ENCODE measurements at regions not wholly inside any gene's neighbourhood (a gene's known extent, or its start where the extent isn't known, plus 50 kb on each side); places are given as distances from the start of the nearest gene placed in this dataset.
"Not testable (repeated sequence)": the region's sequence is repeated elsewhere in the genome, so short reads cannot be mapped to it uniquely, and the experiment has no call there.

DNA sequence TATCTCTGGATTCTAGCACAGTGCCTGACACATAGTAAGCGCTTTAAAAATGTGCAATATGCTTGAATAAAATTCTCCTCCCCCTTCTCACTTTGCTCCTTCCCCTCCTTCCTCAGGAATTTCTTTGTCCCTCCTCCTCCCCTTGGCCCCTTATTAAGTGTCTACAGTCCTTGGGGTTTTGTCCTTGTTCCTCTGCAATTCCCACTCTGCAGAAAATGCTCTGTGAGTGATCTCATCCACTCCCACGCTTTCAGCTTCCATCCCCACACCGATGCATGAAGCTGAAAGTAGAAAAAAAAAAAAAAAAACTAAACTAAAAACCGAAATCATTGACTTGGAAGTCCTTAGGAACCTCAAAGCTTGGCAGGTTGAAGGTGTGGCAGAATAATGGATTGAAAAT, 273.6 kb downstream of the RRAGC start:
- no peaks in the 10 kb centered on the region for H3F3A ChIP-seq (ENCODE audit: insufficient read depth)
- H2AFZ ChIP-seq (ENCODE audit: low read depth, low read length, severe bottlenecking), result no peak overlapping the region
- H3K27ac ChIP-seq (ENCODE audit: low read depth, low read length), result no peak overlapping the region
- no peak overlapping the region for H3K4me3 ChIP-seq (ENCODE audit: insufficient read depth, low read length, poor library complexity, severe bottlenecking)
- no peaks in the 10 kb centered on the region for H3K9me3 ChIP-seq (ENCODE audit: insufficient read depth, low read length)
- H3K36me3 ChIP-seq (ENCODE audit: low read length), result no peaks in the 10 kb centered on the region
- H3K9ac ChIP-seq (ENCODE audit: low read length), result no peak overlapping the region
- H4K20me1 ChIP-seq (ENCODE audit: low read depth, low read length), result no peaks in the 10 kb centered on the region
- H3K27me3 ChIP-seq (ENCODE audit: low read length), result no peaks in the 10 kb centered on the region
- H3K4me2 ChIP-seq (ENCODE audit: low read depth, low read length, poor library complexity, severe bottlenecking), result no peak overlapping the region
- H3K79me2 ChIP-seq (ENCODE audit: insufficient read depth, low read length), result no peaks in the 10 kb centered on the region
- H3K9me2 ChIP-seq (replicated peaks; ENCODE audit: insufficient read depth, low read length), result no peaks in the 10 kb centered on the region
- TF ChIP-seq, protein P1, sequence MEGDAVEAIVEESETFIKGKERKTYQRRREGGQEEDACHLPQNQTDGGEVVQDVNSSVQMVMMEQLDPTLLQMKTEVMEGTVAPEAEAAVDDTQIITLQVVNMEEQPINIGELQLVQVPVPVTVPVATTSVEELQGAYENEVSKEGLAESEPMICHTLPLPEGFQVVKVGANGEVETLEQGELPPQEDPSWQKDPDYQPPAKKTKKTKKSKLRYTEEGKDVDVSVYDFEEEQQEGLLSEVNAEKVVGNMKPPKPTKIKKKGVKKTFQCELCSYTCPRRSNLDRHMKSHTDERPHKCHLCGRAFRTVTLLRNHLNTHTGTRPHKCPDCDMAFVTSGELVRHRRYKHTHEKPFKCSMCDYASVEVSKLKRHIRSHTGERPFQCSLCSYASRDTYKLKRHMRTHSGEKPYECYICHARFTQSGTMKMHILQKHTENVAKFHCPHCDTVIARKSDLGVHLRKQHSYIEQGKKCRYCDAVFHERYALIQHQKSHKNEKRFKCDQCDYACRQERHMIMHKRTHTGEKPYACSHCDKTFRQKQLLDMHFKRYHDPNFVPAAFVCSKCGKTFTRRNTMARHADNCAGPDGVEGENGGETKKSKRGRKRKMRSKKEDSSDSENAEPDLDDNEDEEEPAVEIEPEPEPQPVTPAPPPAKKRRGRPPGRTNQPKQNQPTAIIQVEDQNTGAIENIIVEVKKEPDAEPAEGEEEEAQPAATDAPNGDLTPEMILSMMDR (IDR thresholded peaks at IDR 0.05; ENCODE audit: insufficient read depth, low read length, poor library complexity, severe bottlenecking), result no peak
- no peak for TF ChIP-seq EZH2phosphoT487 (conservative IDR thresholded peaks at IDR 0.05; ENCODE audit: low read length)

DNA sequence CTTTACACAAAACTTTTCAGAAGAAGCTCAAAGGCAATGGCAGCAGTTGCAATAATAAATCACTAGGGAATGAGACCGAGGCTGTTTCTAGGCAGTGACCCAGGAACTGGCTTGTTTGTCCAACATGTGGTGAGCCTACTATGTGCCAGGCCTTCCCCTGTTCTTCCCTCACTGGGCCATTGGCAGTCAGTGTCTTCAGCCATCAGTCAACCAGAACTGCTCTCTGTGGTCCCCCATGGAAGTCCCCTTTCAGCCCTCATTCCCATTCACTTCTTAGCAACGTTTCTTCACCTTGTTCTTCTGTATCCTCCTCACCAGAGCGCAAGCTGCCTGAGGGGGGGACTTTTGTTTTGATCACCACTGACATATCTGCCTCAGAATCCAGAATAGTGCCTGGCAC, 274.1 kb downstream of the RRAGC start:
- H4K20me1 ChIP-seq (ENCODE audit: low read depth, low read length), result no peaks in the 10 kb centered on the region
- H2AFZ ChIP-seq (ENCODE audit: low read depth, low read length, severe bottlenecking), result no peak overlapping the region
- no peak overlapping the region for H3K4me2 ChIP-seq (ENCODE audit: low read depth, low read length, poor library complexity, severe bottlenecking)
- H3K79me2 ChIP-seq (ENCODE audit: insufficient read depth, low read length), result no peaks in the 10 kb centered on the region
- H3K9me2 ChIP-seq (replicated peaks; ENCODE audit: insufficient read depth, low read length), result no peaks in the 10 kb centered on the region
- H3K9ac ChIP-seq (ENCODE audit: low read length), result no peak overlapping the region
- H3K36me3 ChIP-seq (ENCODE audit: low read length), result no peaks in the 10 kb centered on the region
- no peak for TF ChIP-seq EZH2phosphoT487 (conservative IDR thresholded peaks at IDR 0.05; ENCODE audit: low read length)
- TF ChIP-seq, protein P1 (IDR thresholded peaks at IDR 0.05; ENCODE audit: insufficient read depth, low read length, poor library complexity, severe bottlenecking), result no peak
- no peak overlapping the region for H3K27ac ChIP-seq (ENCODE audit: low read depth, low read length)
- no peaks in the 10 kb centered on the region for H3F3A ChIP-seq (ENCODE audit: insufficient read depth)
- no peaks in the 10 kb centered on the region for H3K27me3 ChIP-seq (ENCODE audit: low read length)
- H3K9me3 ChIP-seq (ENCODE audit: insufficient read depth, low read length), result no peaks in the 10 kb centered on the region
- H3K4me3 ChIP-seq (ENCODE audit: insufficient read depth, low read length, poor library complexity, severe bottlenecking), result no peak overlapping the region

DNA sequence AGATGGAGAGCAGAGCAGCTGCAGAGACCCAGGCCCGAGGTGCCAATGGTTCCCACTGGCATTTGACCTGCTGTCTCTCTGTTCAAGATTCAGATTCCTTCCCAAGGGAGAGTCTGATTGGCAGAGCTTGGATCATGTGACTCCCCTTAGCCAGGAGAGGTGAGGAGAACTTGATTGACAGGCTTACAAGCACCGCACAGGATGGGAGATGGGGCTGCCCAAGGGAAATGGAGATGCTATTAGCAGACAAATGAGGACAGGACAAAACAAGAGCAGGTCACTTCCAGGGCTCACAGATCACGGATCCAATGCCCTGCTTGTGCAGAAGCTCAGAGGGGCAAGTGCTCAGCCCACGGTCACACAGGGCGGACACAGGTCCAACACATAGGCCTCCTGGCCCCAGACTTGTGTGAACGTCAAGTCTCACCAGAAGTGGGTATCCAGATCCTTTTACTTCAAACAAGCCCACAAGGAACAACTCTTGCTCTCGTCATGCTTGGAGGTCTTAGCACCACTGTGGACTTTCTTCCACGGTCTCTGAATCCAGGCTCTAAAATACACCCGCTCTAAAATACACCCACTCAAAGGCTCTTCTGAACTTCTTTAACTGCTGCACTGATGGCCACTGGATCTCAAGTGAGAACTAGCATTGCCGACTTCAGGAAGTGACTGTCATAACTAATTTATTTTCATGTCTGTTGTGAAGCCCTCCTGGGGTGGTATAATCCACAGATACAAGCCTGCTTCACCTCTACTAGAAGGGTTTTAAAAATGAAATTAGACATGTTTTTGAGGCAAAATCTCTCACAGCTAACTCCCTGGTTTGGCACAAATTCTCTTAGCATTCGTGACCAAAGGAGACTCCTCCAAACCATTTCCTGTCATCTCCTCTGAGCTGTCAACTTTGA, 274.9 kb downstream of the RRAGC start:
- no peak overlapping the region for H3K27ac ChIP-seq (ENCODE audit: low read depth, low read length)
- H3F3A ChIP-seq (ENCODE audit: insufficient read depth), result no peaks in the 10 kb centered on the region
- H3K79me2 ChIP-seq (ENCODE audit: insufficient read depth, low read length), result no peaks in the 10 kb centered on the region
- H3K27me3 ChIP-seq (ENCODE audit: low read length), result no peaks in the 10 kb centered on the region
- H3K9ac ChIP-seq (ENCODE audit: low read length), result no peak overlapping the region
- no peaks in the 10 kb centered on the region for H3K9me3 ChIP-seq (ENCODE audit: insufficient read depth, low read length)
- no peaks in the 10 kb centered on the region for H3K36me3 ChIP-seq (ENCODE audit: low read length)
- H3K9me2 ChIP-seq (replicated peaks; ENCODE audit: insufficient read depth, low read length), result no peaks in the 10 kb centered on the region
- no peak overlapping the region for H3K4me3 ChIP-seq (ENCODE audit: insufficient read depth, low read length, poor library complexity, severe bottlenecking)
- no peak overlapping the region for H3K4me2 ChIP-seq (ENCODE audit: low read depth, low read length, poor library complexity, severe bottlenecking)
- H2AFZ ChIP-seq (ENCODE audit: low read depth, low read length, severe bottlenecking), result no peak overlapping the region
- no peaks in the 10 kb centered on the region for H4K20me1 ChIP-seq (ENCODE audit: low read depth, low read length)
- TF ChIP-seq EZH2phosphoT487 (conservative IDR thresholded peaks at IDR 0.05; ENCODE audit: low read length), result no peak
- TF ChIP-seq, protein P1 (IDR thresholded peaks at IDR 0.05; ENCODE audit: insufficient read depth, low read length, poor library complexity, severe bottlenecking), result no peak

DNA sequence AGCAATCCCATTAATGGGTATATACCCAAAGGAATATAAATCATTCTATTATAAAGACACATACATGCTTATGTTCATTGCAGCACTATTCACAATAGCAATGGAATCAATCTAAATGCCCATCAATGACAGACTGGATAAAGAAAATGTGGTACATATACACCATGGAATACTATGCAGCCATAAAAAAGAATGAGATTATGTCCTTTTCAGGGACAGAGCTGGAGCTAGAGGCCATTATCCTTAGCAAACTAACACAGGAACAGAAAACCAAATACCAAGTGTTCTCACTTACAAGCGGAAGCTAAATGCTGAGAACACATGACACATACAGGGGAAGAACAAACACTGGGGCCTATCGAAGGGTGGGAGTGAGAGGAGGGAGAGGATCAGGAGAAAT, 276.3 kb downstream of the RRAGC start:
- H3K79me2 ChIP-seq (ENCODE audit: insufficient read depth, low read length); H3K27me3 ChIP-seq (ENCODE audit: low read length); H3K4me3 ChIP-seq (ENCODE audit: insufficient read depth, low read length, poor library complexity, severe bottlenecking); H4K20me1 ChIP-seq (ENCODE audit: low read depth, low read length); H3F3A ChIP-seq (ENCODE audit: insufficient read depth); H2AFZ ChIP-seq (ENCODE audit: low read depth, low read length, severe bottlenecking); H3K27ac ChIP-seq (ENCODE audit: low read depth, low read length); H3K9me3 ChIP-seq (ENCODE audit: insufficient read depth, low read length); H3K4me2 ChIP-seq (ENCODE audit: low read depth, low read length, poor library complexity, severe bottlenecking); H3K9me2 ChIP-seq (replicated peaks; ENCODE audit: insufficient read depth, low read length); H3K36me3 ChIP-seq (ENCODE audit: low read length); H3K9ac ChIP-seq (ENCODE audit: low read length): not testable (repeated sequence)
